Gastroesophageal sphincter (tissue), 3 donors: ENCODE measurements at regions not wholly inside any gene's neighbourhood (a gene's known extent, or its start where the extent isn't known, plus 50 kb on each side); places are given as distances from the start of the nearest gene placed in this dataset.

Experiments
- CTCF ChIP-seq, 4 experiments: fragments of 200-600 bp in 2 of 4; fragments of 450-650 bp in 2 of 4; sonication (generic) in 1 of 4; IDR thresholded peaks; one replicate each; pipeline ENCODE4 v1.5.1; 2017 to 2019; ENCODE audit warnings: antibody characterized with exemption in 4 of 4, mild to moderate bottlenecking in 2 of 4, moderate library complexity in 2 of 4
- EP300 ChIP-seq: sonication (generic); formaldehyde crosslinking; IDR thresholded peaks from one replicate; pipeline ENCODE4 v1.6.1; 2017; ENCODE audit warnings: antibody characterized with exemption, mild to moderate bottlenecking
- POLR2A ChIP-seq, 2 donors: fragments of 450-650 bp; IDR thresholded peaks; one replicate each; pipeline ENCODE4 v1.6.1; 2017; ENCODE audit warnings: antibody characterized with exemption in 2 of 2, mild to moderate bottlenecking in 2 of 2, moderate library complexity in 1 of 2
- POLR2AphosphoS5 ChIP-seq: sonication (generic); formaldehyde crosslinking; IDR thresholded peaks from one replicate; pipeline ENCODE4 v1.6.1; 2017; ENCODE audit warnings: antibody characterized with exemption

GRCh38 chr21:38072489-38072888 is 156.2 kb upstream of the KCNJ6 start:
- no peak for TF ChIP-seq CTCF (IDR thresholded peaks at IDR 0.05)
- TF ChIP-seq EP300 = no peak
- no peak for TF ChIP-seq POLR2A (IDR thresholded peaks at IDR 0.05)
- TF ChIP-seq POLR2AphosphoS5 = no peak
